Stomach (tissue), 8 donors: ENCODE measurements at regions not wholly inside any gene's neighbourhood (a gene's known extent, or its start where the extent isn't known, plus 50 kb on each side); places are given as distances from the start of the nearest gene placed in this dataset.

Source experiments
- DNase-seq, 2 donors: peaks; one replicate each; pipeline versions ENCODE4 v3.0.0 to v3.0.0-alpha.2; 2013 to 2019
- H3K27ac ChIP-seq, 5 donors: fragments of 200-600 bp in 4 of 5; sonication (generic) in 4 of 5; one replicate each; pipeline ENCODE4 v1.5.1; 2013 to 2019; ENCODE audit warnings: mild to moderate bottlenecking in 1 of 5, moderate library complexity in 1 of 5
- H3K27me3 ChIP-seq, 3 donors: fragments of 200-600 bp; sonication (generic); one replicate each; pipeline ENCODE4 v1.5.1; 2017 to 2019; ENCODE audit warnings: mixed run types in 1 of 3
- H3K36me3 ChIP-seq, 4 donors: fragments of 200-600 bp; sonication (generic); 1 replicate in 3 of 4; 2 replicates in 1 of 4; pipeline ENCODE4 v1.5.1; 2016 to 2019
- H3K4me1 ChIP-seq, 4 donors: fragments of 200-600 bp; sonication (generic); one replicate each; pipeline ENCODE4 v1.5.1; 2016 to 2019
- H3K4me3 ChIP-seq, 4 donors: fragments of 200-600 bp; sonication (generic) in 3 of 4; one replicate each; pipeline ENCODE4 v1.5.1; 2016 to 2019; ENCODE audit warnings: mild to moderate bottlenecking in 1 of 4
- H3K9me3 ChIP-seq, 4 donors: fragments of 200-600 bp; sonication (generic); one replicate each; pipeline ENCODE4 v1.5.1; 2016 to 2019
- EP300 ChIP-seq: sonication (generic); formaldehyde crosslinking; IDR thresholded peaks from one replicate; pipeline ENCODE4 v1.6.1; 2017; ENCODE audit warnings: antibody characterized with exemption
- POLR2A ChIP-seq, 4 donors: fragments of 450-650 bp; IDR thresholded peaks; one replicate each; pipeline ENCODE4 v1.6.1; 2016; ENCODE audit warnings: antibody characterized with exemption in 4 of 4, control low read depth in 2 of 4, mild to moderate bottlenecking in 1 of 4, moderate library complexity in 1 of 4
- POLR2AphosphoS5 ChIP-seq, 3 donors: sonication (generic); formaldehyde crosslinking; IDR thresholded peaks; one replicate each; pipeline ENCODE4 v1.6.1; 2016; ENCODE audit warnings: antibody characterized with exemption in 3 of 3
- WGBS, 5 donors: extraction: QIAGEN DNeasy Blood & Tissue Kit in 3 of 5; methylation state at CpG; one replicate each; pipeline versions ENCODE4 v1.1.5 to v1.1.7; 2013 to 2018; 5-methylcytosine and 5-hydroxymethylcytosine counted together
- intact Hi-C: fragments of 100-400 bp; cut with DNase I; formaldehyde crosslinking; loops from one replicate; pipeline ENCODE4 v1.15.1; 2023; ENCODE audit warnings: low total_unique reads
- TF ChIP-seq, protein P1 (sequence below), 7 experiments: fragments of 450-650 bp in 4 of 7; fragments of 200-600 bp in 3 of 7; sonication (generic) in 3 of 7; IDR thresholded peaks; one replicate each; pipeline ENCODE4 v1.5.1; 2016 to 2019; ENCODE audit warnings: antibody characterized with exemption in 7 of 7, control low read depth in 2 of 7, mild to moderate bottlenecking in 1 of 7
- donor health status: healthy with polysubstance abuse.
- donor health status: Bipolar disorder and iron deficiency.
- donor health status: healthy.

DNA sequence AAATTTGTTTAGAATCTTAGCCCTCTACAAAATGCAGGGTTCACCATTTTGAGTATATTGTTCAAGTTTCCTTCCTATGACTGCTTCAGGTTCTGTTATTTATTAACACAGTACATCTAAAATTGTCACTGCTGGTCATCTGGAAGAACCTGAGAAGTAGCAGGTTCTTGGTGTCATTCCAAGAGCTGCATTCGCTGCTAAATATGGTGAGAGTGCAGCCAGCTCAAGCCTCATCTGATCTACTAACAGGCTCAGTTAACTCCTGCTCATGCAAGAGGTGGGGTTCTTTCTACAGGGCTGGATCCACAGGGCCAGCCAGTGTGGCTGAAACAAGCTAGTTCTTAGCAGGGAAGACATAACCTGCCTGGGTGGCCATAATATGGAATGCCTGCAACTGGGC is 1946.1 kb downstream of the TP53TG3F start:
- intact Hi-C loops: no loop called here
- DNase-seq: no peak
- 25 to 51% (median 32%) methylated on average over 1 of the region's 1 CpG for WGBS, 5 donors
- Histone ChIP-seq H3K4me1 (no peaks in the 10 kb centered on the region), H3K27me3 (no peaks in the 10 kb centered on the region), H3K27ac (no peak overlapping the region), H3K4me3 (no peak overlapping the region), H3K36me3 (no peaks in the 10 kb centered on the region), H3K9me3 (peaks cover 0 to 17% (median 12%) of the 10 kb centered on the region in 4 donors)
- TF ChIP-seq POLR2A (IDR thresholded peaks at IDR 0.05) (no peak), EP300 (no peak), POLR2AphosphoS5 (IDR thresholded peaks at IDR 0.05) (no peak)
- TF ChIP-seq, protein P1, sequence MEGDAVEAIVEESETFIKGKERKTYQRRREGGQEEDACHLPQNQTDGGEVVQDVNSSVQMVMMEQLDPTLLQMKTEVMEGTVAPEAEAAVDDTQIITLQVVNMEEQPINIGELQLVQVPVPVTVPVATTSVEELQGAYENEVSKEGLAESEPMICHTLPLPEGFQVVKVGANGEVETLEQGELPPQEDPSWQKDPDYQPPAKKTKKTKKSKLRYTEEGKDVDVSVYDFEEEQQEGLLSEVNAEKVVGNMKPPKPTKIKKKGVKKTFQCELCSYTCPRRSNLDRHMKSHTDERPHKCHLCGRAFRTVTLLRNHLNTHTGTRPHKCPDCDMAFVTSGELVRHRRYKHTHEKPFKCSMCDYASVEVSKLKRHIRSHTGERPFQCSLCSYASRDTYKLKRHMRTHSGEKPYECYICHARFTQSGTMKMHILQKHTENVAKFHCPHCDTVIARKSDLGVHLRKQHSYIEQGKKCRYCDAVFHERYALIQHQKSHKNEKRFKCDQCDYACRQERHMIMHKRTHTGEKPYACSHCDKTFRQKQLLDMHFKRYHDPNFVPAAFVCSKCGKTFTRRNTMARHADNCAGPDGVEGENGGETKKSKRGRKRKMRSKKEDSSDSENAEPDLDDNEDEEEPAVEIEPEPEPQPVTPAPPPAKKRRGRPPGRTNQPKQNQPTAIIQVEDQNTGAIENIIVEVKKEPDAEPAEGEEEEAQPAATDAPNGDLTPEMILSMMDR (IDR thresholded peaks at IDR 0.05): no peak

DNA sequence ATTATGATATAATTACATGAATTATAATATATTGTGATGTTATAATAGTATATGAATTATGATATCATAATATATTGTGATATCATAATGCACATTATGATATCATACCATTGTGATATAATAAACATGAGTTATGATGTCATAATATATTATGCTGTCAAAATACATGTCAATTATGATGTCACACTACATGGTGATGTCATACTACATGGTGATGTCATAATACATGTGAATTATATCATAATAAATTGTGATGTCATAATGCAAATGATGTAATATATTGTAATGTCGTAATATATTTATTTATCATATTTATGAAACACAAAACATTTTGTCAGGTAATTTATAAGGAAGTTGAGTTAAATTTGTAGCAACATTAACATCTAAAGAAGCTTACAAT is 1950.1 kb downstream of the TP53TG3F start:
- intact Hi-C loops: no loop called here
- Histone ChIP-seq H3K27ac (no peak overlapping the region), H3K36me3 (no peaks in the 10 kb centered on the region), H3K27me3 (no peaks in the 10 kb centered on the region), H3K4me3 (no peak overlapping the region), H3K9me3 (peaks cover 0 to 23% (median 17%) of the 10 kb centered on the region in 4 donors), H3K4me1 (no peaks in the 10 kb centered on the region)
- TF ChIP-seq POLR2A (IDR thresholded peaks at IDR 0.05): no peak
- TF ChIP-seq, protein P1 (IDR thresholded peaks at IDR 0.05): no peak
- TF ChIP-seq EP300: no peak
- no peak for TF ChIP-seq POLR2AphosphoS5 (IDR thresholded peaks at IDR 0.05)
- WGBS, 5 donors: 54 to 68% (median 66%) methylated on average over 1 of the region's 1 CpG
- no peak for DNase-seq

DNA sequence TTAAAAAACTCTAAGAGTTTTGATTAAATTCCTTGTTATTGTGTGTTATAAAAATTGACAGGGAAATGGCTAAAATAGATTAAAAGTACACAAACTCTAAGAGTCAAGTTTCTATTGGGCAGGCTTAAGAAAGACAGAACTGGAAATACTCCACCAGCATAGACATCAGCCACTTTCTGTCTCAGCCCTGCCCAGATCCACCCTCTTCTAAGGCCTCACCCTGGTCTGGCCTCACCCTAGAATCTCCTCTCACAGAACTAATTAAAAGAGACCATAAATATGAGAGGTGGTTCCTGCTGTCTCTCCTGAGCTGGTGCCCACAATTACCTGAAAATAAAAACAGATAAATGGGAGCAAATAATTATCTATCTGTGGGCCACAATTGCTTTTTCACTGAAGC is 1951.0 kb downstream of the TP53TG3F start:
- DNase-seq: no peak
- no peaks in the 10 kb centered on the region for H3K36me3 ChIP-seq
- intact Hi-C loops: no loop called here
- H3K4me3 ChIP-seq: no peak overlapping the region
- no peaks in the 10 kb centered on the region for H3K4me1 ChIP-seq
- no peaks in the 10 kb centered on the region for H3K27me3 ChIP-seq
- H3K9me3 ChIP-seq: peaks cover 0 to 29% (median 21%) of the 10 kb centered on the region in 4 donors
- TF ChIP-seq POLR2AphosphoS5 (IDR thresholded peaks at IDR 0.05) (no peak), EP300 (no peak), POLR2A (IDR thresholded peaks at IDR 0.05) (no peak)
- TF ChIP-seq, protein P1 (IDR thresholded peaks at IDR 0.05): no peak
- H3K27ac ChIP-seq: no peak overlapping the region

DNA sequence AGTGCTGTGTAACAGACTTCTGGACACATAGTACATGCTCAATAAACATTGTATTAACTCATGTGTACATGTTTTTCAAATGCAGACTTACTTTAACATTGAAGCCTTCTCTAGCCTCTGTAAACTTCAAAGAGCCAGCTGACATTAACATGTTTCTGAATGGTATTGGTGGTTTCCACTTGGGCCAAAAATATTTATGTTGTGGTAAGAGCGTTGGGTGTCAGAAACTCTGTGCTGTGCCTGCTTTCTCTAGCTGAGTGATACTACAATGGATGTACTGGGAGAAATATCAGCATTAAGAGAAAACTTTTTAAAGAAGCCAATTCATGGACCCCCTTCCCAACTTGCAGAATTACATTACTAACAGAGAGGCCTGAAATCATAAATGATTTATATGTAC is 1951.7 kb downstream of the TP53TG3F start:
- DNase-seq: no peak
- 48 to 76% (median 60%) methylated on average over 1 of the region's 1 CpG for WGBS, 5 donors
- intact Hi-C loops: no loop called here

More for the DNA sequence above, 1951.7 kb downstream of the TP53TG3F start:
- peaks cover 0 to 32% (median 20%) of the 10 kb centered on the region in 4 donors for H3K9me3 ChIP-seq
- H3K27me3 ChIP-seq: no peaks in the 10 kb centered on the region
- no peaks in the 10 kb centered on the region for H3K4me1 ChIP-seq
- TF ChIP-seq POLR2AphosphoS5 (IDR thresholded peaks at IDR 0.05) (no peak), POLR2A (IDR thresholded peaks at IDR 0.05) (no peak), EP300 (no peak)
- TF ChIP-seq, protein P1 (IDR thresholded peaks at IDR 0.05): no peak
- H3K4me3 ChIP-seq: no peak overlapping the region
- no peaks in the 10 kb centered on the region for H3K36me3 ChIP-seq
- H3K27ac ChIP-seq: no peak overlapping the region
